CD14-positive monocyte (primary cell): ENCODE measurements at regions not wholly inside any gene's neighbourhood (a gene's known extent, or its start where the extent isn't known, plus 50 kb on each side); places are given as distances from the start of the nearest gene placed in this dataset.

Experiments
- DNase-seq, 3 donors: peaks; one replicate each; pipeline ENCODE4 v3.0.0-alpha.2; 2011 to 2022
- H2AFZ ChIP-seq: 2 replicates; pipeline ENCODE4 v1.6.0; 2012; ENCODE audit warnings: mild to moderate bottlenecking, low read depth, low read length, inconsistent platforms; ENCODE audit not compliant: insufficient read depth, poor library complexity, severe bottlenecking
- H3K27ac ChIP-seq, 2 donors: 1 replicate in 1 of 2; 2 replicates in 1 of 2; pipeline ENCODE4 v1.5.1; 2012 to 2013; ENCODE audit warnings: low read length in 2 of 2, control low read depth in 1 of 2, inconsistent platforms in 1 of 2, low read depth in 1 of 2, mild to moderate bottlenecking in 1 of 2
- H3K27me3 ChIP-seq, 2 donors: one replicate each; pipeline versions ENCODE4 v1.6.0 to v1.6.1; 2011 to 2013; ENCODE audit warnings: low read length in 2 of 2; ENCODE audit not compliant: control insufficient read depth in 2 of 2, insufficient read depth in 2 of 2
- H3K36me3 ChIP-seq, 2 donors: replicated peaks in 1 of 2; 1 replicate in 1 of 2; 2 replicates in 1 of 2; pipeline versions ENCODE4 v1.5.1 to v1.6.1; 2012 to 2013; ENCODE audit warnings: low read length in 2 of 2, control low read depth in 1 of 2, inconsistent platforms in 1 of 2, mild to moderate bottlenecking in 1 of 2; ENCODE audit not compliant: insufficient read depth in 2 of 2, control insufficient read depth in 1 of 2
- H3K4me1 ChIP-seq, 2 donors: 1 replicate in 1 of 2; 2 replicates in 1 of 2; pipeline versions ENCODE4 v1.5.1 to v1.6.1; 2012 to 2013; ENCODE audit warnings: low read length in 2 of 2, control low read depth in 1 of 2, inconsistent platforms in 1 of 2, mild to moderate bottlenecking in 1 of 2, moderate library complexity in 1 of 2; ENCODE audit not compliant: insufficient read depth in 2 of 2, control insufficient read depth in 1 of 2
- H3K4me2 ChIP-seq: replicated peaks from 2 replicates; pipeline ENCODE3; 2012; ENCODE audit warnings: low read length, moderate library complexity, mild to moderate bottlenecking; ENCODE audit not compliant: poor library complexity, severe bottlenecking; ENCODE audit errors: extremely low read depth
- H3K4me3 ChIP-seq, 3 experiments: fragments of 200-600 bp in 1 of 3; sonication (generic) in 1 of 3; replicated peaks in 1 of 3; 1 replicate in 2 of 3; 2 replicates in 1 of 3; pipeline ENCODE4 v1.5.1; 2011 to 2013; ENCODE audit warnings: low read length in 3 of 3, mild to moderate bottlenecking in 3 of 3, control low read depth in 2 of 3, low read depth in 2 of 3, inconsistent platforms in 1 of 3, moderate library complexity in 1 of 3
- H3K79me2 ChIP-seq: 2 replicates; pipeline ENCODE4 v1.6.0; 2012; ENCODE audit warnings: mild to moderate bottlenecking, control low read depth, inconsistent platforms, low read length, moderate library complexity; ENCODE audit not compliant: insufficient read depth
- H3K9ac ChIP-seq: 2 replicates; pipeline ENCODE4 v1.6.0; 2017; ENCODE audit warnings: low read length, mild to moderate bottlenecking; ENCODE audit not compliant: insufficient read depth, poor library complexity, severe bottlenecking
- H3K9me3 ChIP-seq, 2 donors: replicated peaks in 1 of 2; 1 replicate in 1 of 2; 2 replicates in 1 of 2; pipeline versions ENCODE4 v1.5.1 to v1.6.1; 2012 to 2013; ENCODE audit warnings: low read length in 2 of 2, control low read depth in 1 of 2; ENCODE audit not compliant: control insufficient read depth in 1 of 2, insufficient read depth in 1 of 2
- H4K20me1 ChIP-seq: 2 replicates; pipeline ENCODE4 v1.6.0; 2012; ENCODE audit warnings: mild to moderate bottlenecking, low read length, control low read depth, moderate library complexity; ENCODE audit not compliant: insufficient read depth
- H3K27ac Mint-ChIP-seq, 7 donors: one replicate each; pipeline ENCODE4 v1.8.0; 2020; ENCODE audit warnings: mild to moderate bottlenecking in 7 of 7, mixed read lengths in 7 of 7, moderate library complexity in 6 of 7, inconsistent platforms in 2 of 7
- H3K27me3 Mint-ChIP-seq, 3 donors: one replicate each; pipeline ENCODE4 v1.8.0; 2021 to 2022; ENCODE audit warnings: low read depth in 3 of 3, mild to moderate bottlenecking in 3 of 3, mixed read lengths in 3 of 3, moderate library complexity in 3 of 3, inconsistent platforms in 1 of 3
- H3K36me3 Mint-ChIP-seq, 2 donors: one replicate each; pipeline ENCODE4 v1.8.0; 2020; ENCODE audit warnings: mixed read lengths in 2 of 2, inconsistent platforms in 1 of 2, mild to moderate bottlenecking in 1 of 2
- H3K4me1 Mint-ChIP-seq: one replicate; pipeline ENCODE4 v1.8.0; 2020; ENCODE audit warnings: mild to moderate bottlenecking, mixed read lengths
- H3K4me3 Mint-ChIP-seq, 2 donors: one replicate each; pipeline ENCODE4 v1.8.0; 2020; ENCODE audit warnings: mild to moderate bottlenecking in 2 of 2, mixed read lengths in 2 of 2, moderate library complexity in 1 of 2
- H3K9me3 Mint-ChIP-seq, 7 donors: one replicate each; pipeline ENCODE4 v1.8.0; 2020 to 2022; ENCODE audit warnings: mixed read lengths in 7 of 7, mild to moderate bottlenecking in 6 of 7, moderate library complexity in 6 of 7, inconsistent platforms in 2 of 7
- WGBS: methylation state at CpG from one replicate; pipeline ENCODE4 v1.1.5; 2013; ENCODE audit warnings: missing lambda C conversion rate; ENCODE audit not compliant: insufficient coverage; 5-methylcytosine and 5-hydroxymethylcytosine counted together
- intact Hi-C, 2 donors: fragments of 100-400 bp; cut with micrococcal nuclease; formaldehyde crosslinking; loops; one replicate each; pipeline versions ENCODE4 v1.15.0 to v1.15.1; 2023
- TF ChIP-seq, protein P1 (sequence below): fragments of 200-600 bp; IDR thresholded peaks from one replicate; pipeline ENCODE4 v1.8.0; 2022; ENCODE audit warnings: antibody characterized with exemption, mild to moderate bottlenecking

GRCh38 chr2:6421138-6421730, 444.5 kb downstream of the CMPK2 start:
- Histone ChIP-seq H3K27me3 (no peaks in the 10 kb centered on the region), H3K9me3 (peaks cover 0 to 8% of the 10 kb centered on the region in 2 donors)

GRCh38 chr2:6421888-6422287, 443.8 kb downstream of the CMPK2 start:
- WGBS: 70% methylated on average over 2 of the region's 4 CpGs

More at GRCh38 chr2:6421138-6421730, 444.5 kb downstream of the CMPK2 start:
- Histone ChIP-seq H3K4me3 (no peak overlapping the region), H3K9ac (no peak overlapping the region), H3K27ac (no peak overlapping the region), H3K4me1 (no peaks in the 10 kb centered on the region), H4K20me1 (no peaks in the 10 kb centered on the region), H3K4me2 (no peak overlapping the region), H3K79me2 (no peaks in the 10 kb centered on the region), H3K36me3 (no peaks in the 10 kb centered on the region), H2AFZ (no peak overlapping the region)
- TF ChIP-seq, protein P1, sequence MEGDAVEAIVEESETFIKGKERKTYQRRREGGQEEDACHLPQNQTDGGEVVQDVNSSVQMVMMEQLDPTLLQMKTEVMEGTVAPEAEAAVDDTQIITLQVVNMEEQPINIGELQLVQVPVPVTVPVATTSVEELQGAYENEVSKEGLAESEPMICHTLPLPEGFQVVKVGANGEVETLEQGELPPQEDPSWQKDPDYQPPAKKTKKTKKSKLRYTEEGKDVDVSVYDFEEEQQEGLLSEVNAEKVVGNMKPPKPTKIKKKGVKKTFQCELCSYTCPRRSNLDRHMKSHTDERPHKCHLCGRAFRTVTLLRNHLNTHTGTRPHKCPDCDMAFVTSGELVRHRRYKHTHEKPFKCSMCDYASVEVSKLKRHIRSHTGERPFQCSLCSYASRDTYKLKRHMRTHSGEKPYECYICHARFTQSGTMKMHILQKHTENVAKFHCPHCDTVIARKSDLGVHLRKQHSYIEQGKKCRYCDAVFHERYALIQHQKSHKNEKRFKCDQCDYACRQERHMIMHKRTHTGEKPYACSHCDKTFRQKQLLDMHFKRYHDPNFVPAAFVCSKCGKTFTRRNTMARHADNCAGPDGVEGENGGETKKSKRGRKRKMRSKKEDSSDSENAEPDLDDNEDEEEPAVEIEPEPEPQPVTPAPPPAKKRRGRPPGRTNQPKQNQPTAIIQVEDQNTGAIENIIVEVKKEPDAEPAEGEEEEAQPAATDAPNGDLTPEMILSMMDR: no peak
- no peak overlapping the region for H3K4me3 Mint-ChIP-seq
- WGBS: 86% methylated on average over 4 of the region's 12 CpGs
- H3K9me3 Mint-ChIP-seq: peaks cover 0 to 9% (median 5%) of the 10 kb centered on the region in 7 donors
- H3K36me3 Mint-ChIP-seq: no peaks in the 10 kb centered on the region
- H3K27ac Mint-ChIP-seq: no peak overlapping the region
- no peaks in the 10 kb centered on the region for H3K4me1 Mint-ChIP-seq
- intact Hi-C loops: no loop called here
- H3K27me3 Mint-ChIP-seq: peaks cover 0 to 2% (median 0%) of the 10 kb centered on the region in 3 donors
- DNase-seq: no peak

More at GRCh38 chr2:6421888-6422287, 443.8 kb downstream of the CMPK2 start:
- Histone ChIP-seq H3K36me3 (no peaks in the 10 kb centered on the region), H3K9me3 (peaks cover 0 to 8% of the 10 kb centered on the region in 2 donors), H3K27me3 (no peaks in the 10 kb centered on the region), H3K27ac (no peak overlapping the region), H3K4me2 (no peak overlapping the region), H4K20me1 (no peaks in the 10 kb centered on the region), H3K4me3 (no peak overlapping the region), H3K4me1 (no peaks in the 10 kb centered on the region), H2AFZ (no peak overlapping the region), H3K9ac (no peak overlapping the region), H3K79me2 (no peaks in the 10 kb centered on the region)
- Mint-ChIP-seq H3K36me3 (no peaks in the 10 kb centered on the region), H3K27ac (no peak overlapping the region), H3K9me3 (peaks cover 0 to 9% (median 5%) of the 10 kb centered on the region in 7 donors), H3K4me1 (no peaks in the 10 kb centered on the region), H3K4me3 (no peak overlapping the region), H3K27me3 (peaks cover 0 to 2% (median 0%) of the 10 kb centered on the region in 3 donors)
- no peak for DNase-seq
- TF ChIP-seq, protein P1: no peak
- intact Hi-C loops: no loop called here
